ENCODE measurements at regions not wholly inside any gene's neighbourhood (a gene's known extent, or its start where the extent isn't known, plus 50 kb on each side); places are given as distances from the start of the nearest gene placed in this dataset.

DNA sequence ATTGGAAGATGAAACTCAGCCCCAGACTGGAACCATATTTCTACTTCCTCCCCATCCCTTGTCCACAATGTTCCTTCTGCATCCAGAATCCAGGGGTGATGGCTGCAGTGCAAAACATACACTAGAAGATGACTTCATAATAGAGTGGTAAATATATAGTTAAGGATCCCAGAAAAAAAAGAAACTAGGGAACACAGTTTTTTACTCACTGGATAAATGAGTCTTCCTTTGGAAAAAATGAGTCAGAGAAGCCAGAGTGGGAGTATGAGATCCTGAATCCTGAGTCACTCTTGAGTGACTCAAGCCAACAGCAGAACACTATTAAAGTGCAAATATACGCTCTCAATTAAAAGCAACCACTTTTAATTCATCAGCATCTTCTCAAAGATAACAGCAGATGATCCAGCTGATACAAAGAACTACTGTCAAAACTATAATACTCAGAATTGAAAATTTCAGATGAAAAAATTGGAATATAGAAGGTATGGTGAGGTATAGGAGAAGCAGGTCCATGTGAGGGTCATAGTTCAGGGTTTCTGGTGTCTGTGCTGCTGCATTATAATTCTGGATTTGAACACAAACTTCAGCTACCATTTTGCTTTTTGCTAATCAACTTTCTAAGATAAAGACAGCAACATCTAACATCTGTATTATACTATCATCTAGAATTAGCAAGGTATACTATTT, 987.2 kb upstream of the CDH2 start:
- no peak overlapping the region for H3K27ac Mint-ChIP-seq
- ChIA-PET CTCF (no interaction called here), POLR2A (no interaction called here)
- intact Hi-C loops (cut with DNase I, micrococcal nuclease): no loop called here
- ATAC-seq (no peak), DNase-seq (no peak)
- H3K36me3 Mint-ChIP-seq (ENCODE audit: low read depth): no peaks in the 10 kb centered on the region
- H3K4me3 Mint-ChIP-seq: no peak overlapping the region
- H3K27me3 Mint-ChIP-seq: no peaks in the 10 kb centered on the region
- no peaks in the 10 kb centered on the region for H3K4me1 Mint-ChIP-seq
- H3K9me3 Mint-ChIP-seq (ENCODE audit: low read depth): peaks cover 14% of the 10 kb centered on the region

GRCh38 chr18:29163596-29163995, 986.7 kb upstream of the CDH2 start:
- intact Hi-C loops (cut with DNase I, micrococcal nuclease): no loop called here
- Mint-ChIP-seq H3K27me3 (no peaks in the 10 kb centered on the region), H3K36me3 (ENCODE audit: low read depth) (no peaks in the 10 kb centered on the region), H3K4me3 (no peak overlapping the region), H3K27ac (no peak overlapping the region), H3K4me1 (no peaks in the 10 kb centered on the region), H3K9me3 (ENCODE audit: low read depth) (peaks cover 14% of the 10 kb centered on the region)
- CTCF ChIA-PET: no interaction called here
- DNase-seq (no peak), ATAC-seq (no peak)
- POLR2A ChIA-PET: no interaction called here

DNA sequence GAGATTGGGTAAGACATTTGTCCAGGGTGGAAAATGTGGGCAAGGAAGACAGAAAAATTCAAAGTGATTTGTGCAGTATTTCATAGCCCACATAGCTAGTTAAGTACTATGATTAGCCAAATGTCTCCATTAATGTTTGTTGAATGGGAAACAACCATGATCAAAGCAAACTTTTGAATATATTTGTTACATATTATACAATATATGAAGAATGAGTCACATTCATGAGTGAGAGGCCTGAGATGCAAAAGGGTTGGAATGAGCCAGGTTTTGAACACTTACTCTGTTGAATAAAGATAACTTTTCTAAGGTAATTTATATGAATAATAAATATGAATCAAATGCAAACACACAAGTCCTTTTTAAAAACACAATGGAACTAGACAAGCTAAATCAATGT, 984.5 kb upstream of the CDH2 start:
- Mint-ChIP-seq H3K9me3 (ENCODE audit: low read depth) (peaks cover 15% of the 10 kb centered on the region), H3K36me3 (ENCODE audit: low read depth) (no peaks in the 10 kb centered on the region), H3K4me3 (no peak overlapping the region), H3K27me3 (no peaks in the 10 kb centered on the region), H3K4me1 (no peaks in the 10 kb centered on the region), H3K27ac (no peak overlapping the region)
- POLR2A ChIA-PET: no interaction called here
- no peak for DNase-seq
- ATAC-seq: no peak
- intact Hi-C loops (cut with DNase I, micrococcal nuclease): no loop called here
- CTCF ChIA-PET: no interaction called here

DNA sequence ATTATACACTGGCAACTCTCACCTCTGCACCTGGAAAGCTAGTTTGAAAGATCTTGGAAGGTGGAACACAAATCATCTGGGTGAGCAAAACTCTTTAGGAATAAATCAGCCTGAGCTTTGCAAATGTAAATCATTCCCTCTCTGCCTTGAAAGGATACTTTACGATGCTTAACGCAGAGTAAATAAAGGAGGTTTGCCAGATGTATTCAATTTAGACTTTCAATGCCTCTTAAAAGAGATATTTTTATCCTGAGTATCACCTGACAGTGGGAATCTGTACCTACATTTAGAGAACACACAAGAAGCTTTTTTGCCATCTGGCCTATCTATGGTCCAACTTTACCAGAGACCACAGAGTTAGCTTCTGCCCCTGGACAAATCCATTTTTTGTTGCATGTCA, 983.2 kb upstream of the CDH2 start:
- no peak for DNase-seq
- intact Hi-C loops (cut with DNase I, micrococcal nuclease): no loop called here
- Mint-ChIP-seq H3K27ac (no peak overlapping the region), H3K36me3 (ENCODE audit: low read depth) (no peaks in the 10 kb centered on the region), H3K9me3 (ENCODE audit: low read depth) (peaks cover 12% of the 10 kb centered on the region), H3K4me1 (no peaks in the 10 kb centered on the region), H3K27me3 (no peaks in the 10 kb centered on the region), H3K4me3 (no peak overlapping the region)
- no peak for ATAC-seq
- POLR2A ChIA-PET: no interaction called here
- CTCF ChIA-PET: interaction anchor here (0.6 kb wide), 1 partner anchor 281 kb away, joined by 3 read pairs; no protein-coding TSS in a partner anchor

DNA sequence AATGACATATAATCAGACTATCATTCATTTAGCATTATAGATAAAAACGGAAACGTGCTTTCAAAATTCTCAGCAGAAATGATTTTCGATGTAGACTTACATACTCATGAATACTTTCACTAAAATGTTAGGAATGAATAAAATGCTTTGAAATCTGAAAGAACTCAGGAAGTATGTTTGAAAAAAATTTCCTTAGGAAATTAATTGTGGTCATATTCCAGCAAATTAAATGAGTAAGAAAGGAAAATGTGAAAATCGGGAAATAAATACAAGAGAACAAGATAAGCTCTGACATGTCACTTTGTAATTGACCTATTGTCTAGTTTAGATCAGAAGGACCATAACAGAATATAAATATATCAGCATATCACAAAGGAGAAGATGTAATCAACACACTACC, 981.0 kb upstream of the CDH2 start:
- H3K4me1 Mint-ChIP-seq: no peaks in the 10 kb centered on the region
- no peak for ATAC-seq
- intact Hi-C loops (cut with DNase I, micrococcal nuclease): loop anchor here in 1 of 2 experiments (10.0 kb wide), 1 partner anchor 57 kb away; no protein-coding TSS in a partner anchor
- peaks cover 11% of the 10 kb centered on the region for H3K9me3 Mint-ChIP-seq (ENCODE audit: low read depth)
- no peak overlapping the region for H3K4me3 Mint-ChIP-seq
- ChIA-PET POLR2A (no interaction called here), CTCF (no interaction called here)
- no peaks in the 10 kb centered on the region for H3K36me3 Mint-ChIP-seq (ENCODE audit: low read depth)
- H3K27me3 Mint-ChIP-seq: no peaks in the 10 kb centered on the region
- no peak overlapping the region for H3K27ac Mint-ChIP-seq
- no peak for DNase-seq

DNA sequence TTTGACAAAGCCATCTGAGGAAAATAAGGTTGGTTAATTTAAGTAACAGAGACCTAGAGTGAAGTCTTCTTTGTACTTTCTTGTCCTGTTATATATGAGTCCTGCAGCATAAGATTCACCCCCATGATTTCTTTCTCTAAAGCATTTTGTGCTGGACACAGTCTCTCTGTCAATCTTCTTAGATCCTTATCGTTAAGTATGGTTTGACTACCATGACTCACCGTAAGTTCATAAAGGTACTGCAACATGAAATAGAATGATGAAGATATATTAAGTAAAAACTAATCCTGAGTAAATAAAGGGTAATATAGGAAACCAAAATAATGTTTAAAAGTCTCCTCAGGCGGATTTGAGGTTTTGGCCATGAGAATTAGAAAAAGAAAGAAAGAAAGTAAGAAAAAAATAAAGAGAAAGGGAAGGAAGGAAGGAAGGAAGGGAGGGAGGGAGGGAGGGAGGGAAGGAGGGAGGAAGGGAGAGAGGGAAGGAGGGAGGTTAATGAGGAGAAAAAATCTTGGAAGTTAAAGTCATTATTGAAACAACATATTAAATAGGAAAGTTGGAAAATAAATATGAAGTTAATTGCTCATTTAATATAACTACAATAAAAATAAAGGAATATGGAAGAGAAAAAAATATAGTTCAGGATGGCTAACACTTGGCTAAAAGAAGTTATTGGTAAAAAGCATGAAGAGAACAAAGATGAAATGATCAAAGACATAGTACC, 980.3 kb upstream of the CDH2 start:
- no peak for ATAC-seq
- CTCF ChIA-PET: no interaction called here
- POLR2A ChIA-PET: no interaction called here

DNA sequence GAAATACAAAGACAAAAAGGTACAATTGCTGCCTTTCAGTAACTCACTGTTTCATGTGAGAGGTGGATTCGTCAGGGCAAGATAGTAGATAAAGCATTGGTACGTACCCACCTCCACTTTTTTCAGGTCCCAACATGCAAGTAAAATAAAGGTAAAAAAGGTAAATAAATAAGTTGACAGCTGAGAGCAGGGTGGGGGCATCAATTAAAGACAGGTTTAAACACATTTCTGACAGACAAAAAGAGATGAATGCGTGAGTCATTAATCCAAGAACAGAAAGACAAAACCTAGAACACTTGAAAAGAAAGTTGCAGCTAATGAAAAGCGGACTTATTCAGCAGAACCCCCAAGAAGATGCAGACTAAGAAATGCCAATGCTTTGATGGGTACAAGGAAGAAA, 979.6 kb upstream of the CDH2 start:
- DNase-seq: no peak
- no peaks in the 10 kb centered on the region for H3K36me3 Mint-ChIP-seq (ENCODE audit: low read depth)
- no peaks in the 10 kb centered on the region for H3K4me1 Mint-ChIP-seq
- POLR2A ChIA-PET: no interaction called here
- no peak overlapping the region for H3K4me3 Mint-ChIP-seq
- CTCF ChIA-PET: no interaction called here
- intact Hi-C loops (cut with DNase I, micrococcal nuclease): loop anchor here in 1 of 2 experiments (10.0 kb wide), 1 partner anchor 58 kb away; no protein-coding TSS in a partner anchor
- ATAC-seq: no peak
- H3K27ac Mint-ChIP-seq: no peak overlapping the region
- peaks cover 13% of the 10 kb centered on the region for H3K9me3 Mint-ChIP-seq (ENCODE audit: low read depth)
- no peaks in the 10 kb centered on the region for H3K27me3 Mint-ChIP-seq

More for the DNA sequence above, 980.3 kb upstream of the CDH2 start:
- intact Hi-C loops (cut with DNase I, micrococcal nuclease): loop anchor here in 1 of 2 experiments (10.0 kb wide), 1 partner anchor 58 kb away; no protein-coding TSS in a partner anchor
- Mint-ChIP-seq H3K9me3 (ENCODE audit: low read depth) (peaks cover 13% of the 10 kb centered on the region), H3K4me1 (no peaks in the 10 kb centered on the region), H3K4me3 (no peak overlapping the region), H3K27me3 (no peaks in the 10 kb centered on the region), H3K36me3 (ENCODE audit: low read depth) (no peaks in the 10 kb centered on the region), H3K27ac (no peak overlapping the region)
- no peak for DNase-seq

GRCh38 chr18:29154758-29155725, 978.1 kb upstream of the CDH2 start:
- ATAC-seq: no peak
- Mint-ChIP-seq H3K27ac (no peak overlapping the region), H3K36me3 (ENCODE audit: low read depth) (no peaks in the 10 kb centered on the region), H3K4me3 (no peak overlapping the region), H3K4me1 (no peaks in the 10 kb centered on the region), H3K9me3 (ENCODE audit: low read depth) (peaks cover 14% of the 10 kb centered on the region), H3K27me3 (no peaks in the 10 kb centered on the region)
- CTCF ChIA-PET: no interaction called here
- POLR2A ChIA-PET: no interaction called here
- DNase-seq: no peak
- intact Hi-C loops (cut with DNase I, micrococcal nuclease): loop anchor here in 1 of 2 experiments (10.0 kb wide), 1 partner anchor 60 kb away; no protein-coding TSS in a partner anchor

GRCh38 chr18:29154196-29154757, 977.3 kb upstream of the CDH2 start:
- ATAC-seq (no peak), DNase-seq (no peak)
- CTCF ChIA-PET: no interaction called here
- Mint-ChIP-seq H3K27me3 (no peaks in the 10 kb centered on the region), H3K27ac (no peak overlapping the region), H3K36me3 (ENCODE audit: low read depth) (no peaks in the 10 kb centered on the region), H3K4me1 (no peaks in the 10 kb centered on the region), H3K9me3 (ENCODE audit: low read depth) (peaks cover 14% of the 10 kb centered on the region), H3K4me3 (no peak overlapping the region)
- POLR2A ChIA-PET: no interaction called here
- intact Hi-C loops (cut with DNase I, micrococcal nuclease): loop anchor here in 1 of 2 experiments (10.0 kb wide), 1 partner anchor 61 kb away; no protein-coding TSS in a partner anchor

DNA sequence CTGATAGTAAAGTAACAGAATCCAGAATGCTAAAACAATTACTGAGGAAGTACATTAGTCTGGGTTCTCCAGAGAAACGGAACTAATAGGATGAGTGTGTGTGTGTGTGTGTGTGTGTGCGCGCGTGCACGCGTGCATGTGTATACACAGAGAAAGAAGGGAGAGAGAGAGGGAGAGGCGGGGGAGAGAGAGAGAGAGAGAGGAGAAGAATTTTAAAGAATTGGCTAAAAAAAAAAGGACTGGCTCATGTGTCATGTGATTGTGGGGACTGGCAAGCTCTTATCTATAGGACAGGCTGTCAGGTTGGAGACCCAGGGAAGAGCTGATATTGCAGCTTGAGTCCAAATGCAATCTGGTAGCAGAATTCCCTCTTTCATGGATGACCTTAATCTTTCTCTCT, 976.2 kb upstream of the CDH2 start:
- ChIA-PET CTCF (no interaction called here), POLR2A (no interaction called here)
- no peaks in the 10 kb centered on the region for H3K36me3 Mint-ChIP-seq (ENCODE audit: low read depth)
- ATAC-seq (no peak), DNase-seq (no peak)
- peaks cover 11% of the 10 kb centered on the region for H3K9me3 Mint-ChIP-seq (ENCODE audit: low read depth)
- no peak overlapping the region for H3K27ac Mint-ChIP-seq
- no peaks in the 10 kb centered on the region for H3K27me3 Mint-ChIP-seq
- intact Hi-C loops (cut with DNase I, micrococcal nuclease): loop anchor here in 1 of 2 experiments (10.0 kb wide), 1 partner anchor 62 kb away; no protein-coding TSS in a partner anchor
- no peak overlapping the region for H3K4me3 Mint-ChIP-seq
- no peaks in the 10 kb centered on the region for H3K4me1 Mint-ChIP-seq

DNA sequence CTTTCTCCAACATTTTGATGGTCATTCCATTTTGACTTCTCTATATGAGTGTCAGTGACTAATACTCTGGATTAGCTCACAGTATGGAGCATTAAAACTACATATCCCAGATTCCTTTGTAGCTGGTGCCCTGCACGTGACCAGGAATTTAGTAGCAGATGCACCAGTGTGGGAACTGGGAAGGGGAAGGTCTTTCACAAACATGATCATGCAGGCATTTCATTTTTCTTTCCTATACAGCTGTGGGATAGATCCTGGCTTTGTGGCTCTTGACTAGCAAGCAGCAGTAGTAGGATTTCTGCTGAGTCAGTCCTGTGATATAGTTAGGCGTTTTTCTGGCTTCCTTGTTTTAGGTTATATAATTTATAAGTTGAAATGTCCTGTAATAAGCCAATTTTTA, 971.0 kb upstream of the CDH2 start:
- Mint-ChIP-seq H3K9me3 (ENCODE audit: low read depth) (peaks cover 4% of the 10 kb centered on the region), H3K27ac (no peak overlapping the region), H3K27me3 (no peaks in the 10 kb centered on the region), H3K4me1 (no peaks in the 10 kb centered on the region), H3K36me3 (ENCODE audit: low read depth) (no peaks in the 10 kb centered on the region), H3K4me3 (no peak overlapping the region)
- DNase-seq (no peak), ATAC-seq (no peak)
- CTCF ChIA-PET: no interaction called here
- POLR2A ChIA-PET: no interaction called here
- intact Hi-C loops (cut with DNase I, micrococcal nuclease): no loop called here
